Tibial nerve (tissue), 4 donors: ENCODE measurements at regions not wholly inside any gene's neighbourhood (a gene's known extent, or its start where the extent isn't known, plus 50 kb on each side); places are given as distances from the start of the nearest gene placed in this dataset.

Experiments used
- DNase-seq, 2 donors: peaks; one replicate each; pipeline ENCODE4 v3.0.0-alpha.2; 2019; ENCODE audit warnings: low spot score in 2 of 2
- H3K27ac ChIP-seq, 4 donors: fragments of 200-600 bp; sonication (generic) in 3 of 4; one replicate each; pipeline ENCODE4 v1.5.1; 2017 to 2019; ENCODE audit warnings: mild to moderate bottlenecking in 1 of 4
- H3K27me3 ChIP-seq, 2 donors: fragments of 200-600 bp; sonication (generic) in 1 of 2; one replicate each; pipeline versions ENCODE4 v1.5.1 to v1.6.0; 2017 to 2019
- H3K36me3 ChIP-seq, 3 donors: fragments of 200-600 bp; sonication (generic); one replicate each; pipeline ENCODE4 v1.5.1; 2018 to 2019
- H3K4me1 ChIP-seq, 4 donors: fragments of 200-600 bp; sonication (generic) in 3 of 4; one replicate each; pipeline ENCODE4 v1.5.1; 2017 to 2019
- H3K4me3 ChIP-seq, 4 donors: fragments of 200-600 bp; sonication (generic) in 3 of 4; one replicate each; pipeline ENCODE4 v1.5.1; 2017 to 2019; ENCODE audit warnings: mild to moderate bottlenecking in 1 of 4, moderate library complexity in 1 of 4
- H3K9me3 ChIP-seq, 4 donors: fragments of 200-600 bp; sonication (generic) in 3 of 4; one replicate each; pipeline ENCODE4 v1.5.1; 2017 to 2019
- CTCF ChIP-seq, 5 experiments: fragments of 200-600 bp in 3 of 5; fragments of 450-650 bp in 2 of 5; sonication (generic) in 3 of 5; IDR thresholded peaks; one replicate each; pipeline ENCODE4 v1.5.1; 2016 to 2019; ENCODE audit warnings: antibody characterized with exemption in 5 of 5, mild to moderate bottlenecking in 3 of 5, moderate library complexity in 2 of 5
- EP300 ChIP-seq, 2 donors: sonication (generic); formaldehyde crosslinking; IDR thresholded peaks; one replicate each; pipeline ENCODE4 v1.6.1; 2017; ENCODE audit warnings: antibody characterized with exemption in 2 of 2, mild to moderate bottlenecking in 1 of 2
- POLR2A ChIP-seq, 2 donors: fragments of 450-650 bp; IDR thresholded peaks; one replicate each; pipeline ENCODE4 v1.6.1; 2017; ENCODE audit warnings: antibody characterized with exemption in 2 of 2, mild to moderate bottlenecking in 2 of 2, moderate library complexity in 2 of 2
- WGBS, 2 donors: methylation state at CpG; one replicate each; pipeline ENCODE4 v1.1.5; 2018; 5-methylcytosine and 5-hydroxymethylcytosine counted together

- no peak overlapping the region for H3K4me3 ChIP-seq
- no peaks in the 10 kb centered on the region for H3K9me3 ChIP-seq
- H3K4me1 ChIP-seq: no peaks in the 10 kb centered on the region
- H3K36me3 ChIP-seq: no peaks in the 10 kb centered on the region
- DNase-seq: no peak
- no peak for TF ChIP-seq EP300 (IDR thresholded peaks at IDR 0.05)
- TF ChIP-seq POLR2A (IDR thresholded peaks at IDR 0.05): no peak
- TF ChIP-seq CTCF (IDR thresholded peaks at IDR 0.05): no peak
- H3K27ac ChIP-seq: no peak overlapping the region
- WGBS, 2 donors: 67 to 85% methylated on average over 3 of the region's 3 CpGs
- no peaks in the 10 kb centered on the region for H3K27me3 ChIP-seq
These were observed 735.5 kb downstream of the KCNA4 start for GRCh38 chr11:29281271-29281777.

GRCh38 chr11:29280452-29280851, 736.4 kb downstream of the KCNA4 start:
- TF ChIP-seq CTCF (IDR thresholded peaks at IDR 0.05): no peak
- no peak for TF ChIP-seq POLR2A (IDR thresholded peaks at IDR 0.05)
- no peak for TF ChIP-seq EP300 (IDR thresholded peaks at IDR 0.05)
- no peak overlapping the region for H3K4me3 ChIP-seq
- no peaks in the 10 kb centered on the region for H3K27me3 ChIP-seq
- H3K36me3 ChIP-seq: no peaks in the 10 kb centered on the region
- no peaks in the 10 kb centered on the region for H3K9me3 ChIP-seq
- no peaks in the 10 kb centered on the region for H3K4me1 ChIP-seq
- 76 to 86% methylated on average over 2 of the region's 2 CpGs for WGBS, 2 donors
- H3K27ac ChIP-seq: no peak overlapping the region
- DNase-seq: no peak

- 87 to 95% methylated on average over 2 of the region's 2 CpGs for WGBS, 2 donors
- TF ChIP-seq POLR2A (IDR thresholded peaks at IDR 0.05) (no peak), CTCF (IDR thresholded peaks at IDR 0.05) (no peak), EP300 (IDR thresholded peaks at IDR 0.05) (no peak)
- H3K4me1 ChIP-seq: no peaks in the 10 kb centered on the region
- no peaks in the 10 kb centered on the region for H3K9me3 ChIP-seq
- H3K27ac ChIP-seq: no peak overlapping the region
- H3K4me3 ChIP-seq: no peak overlapping the region
- no peak for DNase-seq
- H3K27me3 ChIP-seq: no peaks in the 10 kb centered on the region
- H3K36me3 ChIP-seq: no peaks in the 10 kb centered on the region
These were observed 737.1 kb downstream of the KCNA4 start for GRCh38 chr11:29279716-29280115.

GRCh38 chr11:29272019-29272654, 744.7 kb downstream of the KCNA4 start:
- no peaks in the 10 kb centered on the region for H3K9me3 ChIP-seq
- no peak overlapping the region for H3K27ac ChIP-seq
- no peak overlapping the region for H3K4me3 ChIP-seq
- H3K27me3 ChIP-seq: no peaks in the 10 kb centered on the region
- WGBS, 2 donors: 81 to 89% methylated on average over 5 of the region's 5 CpGs
- no peak for TF ChIP-seq POLR2A (IDR thresholded peaks at IDR 0.05)
- no peak for TF ChIP-seq EP300 (IDR thresholded peaks at IDR 0.05)
- no peak for TF ChIP-seq CTCF (IDR thresholded peaks at IDR 0.05)
- H3K4me1 ChIP-seq: no peaks in the 10 kb centered on the region
- H3K36me3 ChIP-seq: no peaks in the 10 kb centered on the region
- DNase-seq: no peak

GRCh38 chr11:29271616-29272015, 745.2 kb downstream of the KCNA4 start:
- 29 to 39% methylated on average over 1 of the region's 1 CpG for WGBS, 2 donors

More at GRCh38 chr11:29271616-29272015, 745.2 kb downstream of the KCNA4 start:
- Histone ChIP-seq H3K27ac (no peak overlapping the region), H3K9me3 (no peaks in the 10 kb centered on the region), H3K4me1 (no peaks in the 10 kb centered on the region), H3K4me3 (no peak overlapping the region), H3K36me3 (no peaks in the 10 kb centered on the region), H3K27me3 (no peaks in the 10 kb centered on the region)
- no peak for DNase-seq
- TF ChIP-seq EP300 (IDR thresholded peaks at IDR 0.05) (no peak), POLR2A (IDR thresholded peaks at IDR 0.05) (no peak), CTCF (IDR thresholded peaks at IDR 0.05) (no peak)
